ENCODE measurements at regions not wholly inside any gene's neighbourhood (a gene's known extent, or its start where the extent isn't known, plus 50 kb on each side); places are given as distances from the start of the nearest gene placed in this dataset.

GRCh38 chr15:95108673-95109072 is 877.3 kb downstream of the MCTP2 start:
- TF ChIP-seq CTCF (IDR thresholded peaks at IDR 0.05; ENCODE audit: insufficient read depth, low read length) (no peak), GABPA (IDR thresholded peaks at IDR 0.05; ENCODE audit: low read depth) (no peak)
